SK-N-SH (cell line): ENCODE measurements at regions not wholly inside any gene's neighbourhood (a gene's known extent, or its start where the extent isn't known, plus 50 kb on each side); places are given as distances from the start of the nearest gene placed in this dataset.
A peak's percentile ranks its signal among the peaks of the same experiment; 100 is the strongest.

ENCODE experiments used
- CTCF ChIA-PET: fragments of 300-600, 350-600 bp; formaldehyde crosslinking; extraction: SDS; loops from one replicate; lab custom pipeline; 2021; lab: Yijun Ruan, JAX
- POLR2A ChIA-PET: fragments of 350-600 bp; sonication (Branson Sonifier 250); formaldehyde crosslinking; extraction: SDS; loops from one replicate; lab custom pipeline; 2020; ENCODE audit warnings: antibody characterized with exemption, inconsistent platforms; lab: Yijun Ruan, JAX
- DNase-seq: peaks from one replicate; pipeline ENCODE4 v3.0.0; 2012
- H2AFZ ChIP-seq: fragments of 200-600 bp; sonication (generic); 2 replicates; pipeline ENCODE4 v1.8.1; 2016; ENCODE audit warnings: antibody characterized with exemption, mild to moderate bottlenecking, low read depth
- H3F3A ChIP-seq: fragments of 200-600 bp; sonication (generic); replicated peaks from 2 replicates; pipeline ENCODE3; 2016; ENCODE audit warnings: antibody characterized with exemption, mild to moderate bottlenecking; ENCODE audit not compliant: insufficient read depth
- H3K27ac ChIP-seq, 2 experiments: fragments of 200-500 bp in 1 of 2; fragments of 200-600 bp in 1 of 2; sonication (Bioruptor generic) in 1 of 2; sonication (generic), shearing (Covaris generic) in 1 of 2; 2 replicates each; pipeline versions ENCODE4 v1.5.1 to v1.6.1; 2014 to 2016; ENCODE audit warnings: low read depth in 2 of 2, inconsistent platforms in 1 of 2, low read length in 1 of 2, mild to moderate bottlenecking in 1 of 2, mixed read lengths in 1 of 2
- H3K27me3 ChIP-seq: fragments of 200-600 bp; sonication (generic), shearing (Covaris generic); 2 replicates; pipeline ENCODE4 v1.6.1; 2016; ENCODE audit warnings: mixed run types; ENCODE audit not compliant: insufficient read depth
- H3K36me3 ChIP-seq, 2 experiments: fragments of 200-500 bp in 1 of 2; fragments of 200-600 bp in 1 of 2; sonication (Bioruptor generic) in 1 of 2; sonication (generic) in 1 of 2; replicated peaks in 1 of 2; 2 replicates each; pipeline versions ENCODE3 to v1.5.1; 2014 to 2016; ENCODE audit warnings: low read length in 1 of 2, mild to moderate bottlenecking in 1 of 2; ENCODE audit not compliant: insufficient read depth in 2 of 2, control insufficient read depth in 1 of 2
- H3K4me1 ChIP-seq, 2 experiments: fragments of 200-500 bp in 1 of 2; fragments of 200-600 bp in 1 of 2; sonication (Bioruptor generic) in 1 of 2; sonication (generic), shearing (Covaris generic) in 1 of 2; 2 replicates each; pipeline versions ENCODE4 v1.5.1 to v1.6.1; 2014 to 2016; ENCODE audit warnings: low read depth in 1 of 2, low read length in 1 of 2, mixed run types in 1 of 2; ENCODE audit not compliant: insufficient read depth in 2 of 2, control insufficient read depth in 1 of 2
- H3K4me2 ChIP-seq: fragments of 200-600 bp; sonication (generic), shearing (Covaris generic); 2 replicates; pipeline ENCODE4 v1.6.1; 2017; ENCODE audit warnings: mixed run types
- H3K4me3 ChIP-seq, 2 experiments: fragments of 200-500 bp in 1 of 2; fragments of 200-600 bp in 1 of 2; sonication (Bioruptor generic) in 1 of 2; sonication (generic), shearing (Covaris generic) in 1 of 2; 2 replicates each; pipeline versions ENCODE4 v1.5.1 to v1.8.1; 2014 to 2016; ENCODE audit warnings: low read depth in 2 of 2, inconsistent platforms in 1 of 2, low read length in 1 of 2, mild to moderate bottlenecking in 1 of 2, mixed read lengths in 1 of 2, moderate library complexity in 1 of 2
- H3K79me2 ChIP-seq: fragments of 200-600 bp; sonication (generic); 2 replicates; pipeline ENCODE4 v1.8.1; 2017; ENCODE audit warnings: mild to moderate bottlenecking; ENCODE audit not compliant: insufficient read depth
- H3K9ac ChIP-seq: fragments of 200-600 bp; sonication (generic); 2 replicates; pipeline ENCODE4 v1.6.1; 2017; ENCODE audit warnings: mixed run types
- H3K9me2 ChIP-seq: fragments of 200-600 bp; sonication (generic); 2 replicates; pipeline ENCODE4 v1.6.1; 2017; ENCODE audit warnings: mixed run types
- H3K9me3 ChIP-seq: fragments of 200-600 bp; sonication (generic); 2 replicates; pipeline ENCODE4 v1.6.1; 2017; ENCODE audit warnings: mixed run types, mild to moderate bottlenecking, moderate library complexity
- H4K20me1 ChIP-seq: fragments of 200-600 bp; sonication (generic); 2 replicates; pipeline ENCODE4 v1.6.1; 2017; ENCODE audit warnings: mild to moderate bottlenecking, mixed run types; ENCODE audit not compliant: insufficient read depth
- CHD2 ChIP-seq: fragments of 150-350 bp; IDR thresholded peaks from 2 replicates; pipeline ENCODE4 v1.6.1; 2018; ENCODE audit warnings: low read length; ENCODE audit not compliant: partially characterized antibody
- CTCF ChIP-seq: fragments of 200-600 bp; sonication (generic); IDR thresholded peaks from 2 replicates; pipeline ENCODE4 v1.6.1; 2017; ENCODE audit warnings: antibody characterized with exemption, mild to moderate bottlenecking, moderate library complexity
- ELF1 ChIP-seq: IDR thresholded peaks from 2 replicates; pipeline ENCODE4 v1.4.0; 2012
- EP300 ChIP-seq, 2 experiments: IDR thresholded peaks; 2 replicates each; pipeline versions ENCODE4 v1.4.0 to v1.6.1; 2012; ENCODE audit warnings: borderline replicate concordance in 1 of 2, low read depth in 1 of 2, low read length in 1 of 2
- EZH2phosphoT487 ChIP-seq: fragments of 200-600 bp; sonication (generic); IDR thresholded peaks from 2 replicates; pipeline ENCODE4 v1.6.1; 2017; ENCODE audit warnings: low read depth, mixed run types, mild to moderate bottlenecking, antibody characterized with exemption, moderate library complexity, borderline replicate concordance
- FOSL2 ChIP-seq: IDR thresholded peaks from 2 replicates; pipeline ENCODE4 v1.4.0; 2012; ENCODE audit warnings: low read depth, mild to moderate bottlenecking, moderate library complexity, borderline replicate concordance
- FOXJ3 ChIP-seq: sonication (generic); formaldehyde crosslinking; IDR thresholded peaks from 2 replicates; pipeline ENCODE4 v1.5.1; 2020; ENCODE audit warnings: mild to moderate bottlenecking, missing genetic modification reagents
- GATA2 ChIP-seq: sonication (generic); formaldehyde crosslinking; IDR thresholded peaks from 2 replicates; pipeline ENCODE4 v1.5.0; 2020; ENCODE audit warnings: mild to moderate bottlenecking, missing genetic modification reagents
- JUND ChIP-seq: IDR thresholded peaks from 2 replicates; pipeline ENCODE4 v1.4.0; 2012
- NFIC ChIP-seq: IDR thresholded peaks from 2 replicates; pipeline ENCODE4 v1.4.0; 2012; ENCODE audit warnings: borderline replicate concordance
- NRF1 ChIP-seq: IDR thresholded peaks from 2 replicates; pipeline ENCODE4 v1.6.1; 2012; ENCODE audit warnings: low read depth, mild to moderate bottlenecking, low read length
- RAD21 ChIP-seq: IDR thresholded peaks from 2 replicates; pipeline ENCODE4 v1.6.1; 2012; ENCODE audit warnings: mild to moderate bottlenecking, low read length
- REST ChIP-seq: IDR thresholded peaks from 2 replicates; pipeline ENCODE4 v1.6.1; 2012; ENCODE audit warnings: mild to moderate bottlenecking, low read depth, low read length, moderate library complexity
- RXRA ChIP-seq: IDR thresholded peaks from 2 replicates; pipeline ENCODE4 v1.4.0; 2012; ENCODE audit warnings: low read depth, mild to moderate bottlenecking, borderline replicate concordance
- SMC3 ChIP-seq: IDR thresholded peaks from 2 replicates; pipeline ENCODE4 v1.6.1; 2012; ENCODE audit warnings: low read depth, low read length, improper control_type of control experiment
- TAF1 ChIP-seq: IDR thresholded peaks from 2 replicates; pipeline ENCODE4 v1.6.1; 2012; ENCODE audit warnings: low read depth, mild to moderate bottlenecking, low read length, moderate library complexity, borderline replicate concordance
- TEAD4 ChIP-seq: IDR thresholded peaks from 2 replicates; pipeline ENCODE4 v1.4.0; 2012; ENCODE audit warnings: mild to moderate bottlenecking, borderline replicate concordance; ENCODE audit not compliant: insufficient read depth
- WGBS: methylation state at CpG from one replicate; pipeline ENCODE4 v1.1.6; 2017; ENCODE audit warnings: low lambda C conversion rate; 5-methylcytosine and 5-hydroxymethylcytosine counted together
- TF ChIP-seq, protein P1 (sequence below): fragments of 150-350 bp; IDR thresholded peaks from 2 replicates; pipeline ENCODE4 v1.6.1; 2016; ENCODE audit warnings: mild to moderate bottlenecking, low read depth, low read length

- Histone ChIP-seq H3F3A (no peaks in the 10 kb centered on the region), H2AFZ (no peak overlapping the region), H4K20me1 (no peaks in the 10 kb centered on the region), H3K27ac (no peak overlapping the region), H3K9ac (no peak overlapping the region), H3K9me3 (no peaks in the 10 kb centered on the region), H3K36me3 (no peaks in the 10 kb centered on the region), H3K79me2 (no peaks in the 10 kb centered on the region), H3K27me3 (no peaks in the 10 kb centered on the region), H3K4me3 (no peak overlapping the region), H3K9me2 (no peaks in the 10 kb centered on the region), H3K4me1 (peaks cover 0 to 7% of the 10 kb centered on the region in 2 experiments; a peak in 2 of 4 replicates), H3K4me2 (no peak overlapping the region)
- peak; percentile 20 for DNase-seq
- CTCF ChIA-PET, result interaction anchor here (0.5 to 1.6 kb wide), 4 partner anchors 9 to 164 kb away, joined by 3 to 4 read pairs (median 3); no protein-coding TSS in a partner anchor
- 2% methylated on average over 4 of the region's 4 CpGs for WGBS
- POLR2A ChIA-PET, result no interaction called here
- TF ChIP-seq EP300 (IDR thresholded peaks at IDR 0.05; ENCODE audit: borderline replicate concordance in 1 of 2, low read depth in 1 of 2, low read length in 1 of 2) (no peak), CHD2 (peak; percentile 42), GATA2 (CRISPR knock-in tag) (peak; percentile 85), RAD21 (no peak), NRF1 (no peak)
Measured at GRCh38 chr3:135706758-135707375, 258.7 kb upstream of the PPP2R3A start.

GRCh38 chr3:135719449-135719848 lies 246.1 kb upstream of the PPP2R3A start:
- H3K9ac ChIP-seq, result no peak overlapping the region
- TF ChIP-seq EZH2phosphoT487 (no peak), FOSL2 (no peak), ELF1 (no peak), SMC3 (no peak), FOXJ3 (CRISPR knock-in tag) (no peak), NFIC (no peak), GATA2 (CRISPR knock-in tag) (no peak), JUND (no peak), TEAD4 (no peak), REST (no peak), TAF1 (no peak), RXRA (no peak), CTCF (no peak), NRF1 (no peak)
- TF ChIP-seq, protein P1, sequence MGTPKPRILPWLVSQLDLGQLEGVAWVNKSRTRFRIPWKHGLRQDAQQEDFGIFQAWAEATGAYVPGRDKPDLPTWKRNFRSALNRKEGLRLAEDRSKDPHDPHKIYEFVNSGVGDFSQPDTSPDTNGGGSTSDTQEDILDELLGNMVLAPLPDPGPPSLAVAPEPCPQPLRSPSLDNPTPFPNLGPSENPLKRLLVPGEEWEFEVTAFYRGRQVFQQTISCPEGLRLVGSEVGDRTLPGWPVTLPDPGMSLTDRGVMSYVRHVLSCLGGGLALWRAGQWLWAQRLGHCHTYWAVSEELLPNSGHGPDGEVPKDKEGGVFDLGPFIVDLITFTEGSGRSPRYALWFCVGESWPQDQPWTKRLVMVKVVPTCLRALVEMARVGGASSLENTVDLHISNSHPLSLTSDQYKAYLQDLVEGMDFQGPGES, result no peak
- no peaks in the 10 kb centered on the region for H3K4me1 ChIP-seq
- H3K27ac ChIP-seq, result no peak overlapping the region
- no peak overlapping the region for H3K4me3 ChIP-seq
- H3K9me2 ChIP-seq, result no peaks in the 10 kb centered on the region
- POLR2A ChIA-PET, result no interaction called here
- no peak overlapping the region for H2AFZ ChIP-seq
- no peaks in the 10 kb centered on the region for H3K79me2 ChIP-seq
- no peaks in the 10 kb centered on the region; the same call in 1 of the 2 replicates for H3K9me3 ChIP-seq
- H3K36me3 ChIP-seq, result no peaks in the 10 kb centered on the region
- no peak for DNase-seq
- no peaks in the 10 kb centered on the region for H4K20me1 ChIP-seq
- no peak overlapping the region for H3K4me2 ChIP-seq
- WGBS, result 5% methylated on average over 1 of the region's 1 CpG
- no peaks in the 10 kb centered on the region for H3F3A ChIP-seq
- no peaks in the 10 kb centered on the region for H3K27me3 ChIP-seq
- CTCF ChIA-PET, result no interaction called here
